ENCODE measurements at regions not wholly inside any gene's neighbourhood (a gene's known extent, or its start where the extent isn't known, plus 50 kb on each side); places are given as distances from the start of the nearest gene placed in this dataset.
"Not testable (repeated sequence)": the region's sequence is repeated elsewhere in the genome, so short reads cannot be mapped to it uniquely, and the experiment has no call there.

GRCh38 chrX:130555757-130556156 is 154.0 kb downstream of the RBMX2 start:
- DNase-seq (no peak), ATAC-seq (no peak)
- intact Hi-C loops (cut with DNase I): no loop called here
- Histone ChIP-seq H3K4me1 (no peaks in the 10 kb centered on the region), H3K4me3 (no peak overlapping the region), H3K27ac (no peak overlapping the region), H3K36me3 (no peaks in the 10 kb centered on the region), H3K9me3 (no peaks in the 10 kb centered on the region), H3K27me3 (no peaks in the 10 kb centered on the region)
- TF ChIP-seq CTCF (IDR thresholded peaks at IDR 0.05): no peak

GRCh38 chrX:130556951-130557350 is 155.2 kb downstream of the RBMX2 start:
- Histone ChIP-seq H3K9me3 (no peaks in the 10 kb centered on the region), H3K36me3 (no peaks in the 10 kb centered on the region)
- no peak for TF ChIP-seq CTCF (IDR thresholded peaks at IDR 0.05)

GRCh38 chrX:130560544-130560943 is 158.8 kb downstream of the RBMX2 start:
- TF ChIP-seq CTCF (IDR thresholded peaks at IDR 0.05): no peak
- intact Hi-C loops (cut with DNase I): no loop called here
- Histone ChIP-seq H3K27ac (no peak overlapping the region), H3K27me3 (no peaks in the 10 kb centered on the region), H3K36me3 (no peaks in the 10 kb centered on the region), H3K4me3 (no peak overlapping the region), H3K4me1 (no peaks in the 10 kb centered on the region), H3K9me3 (no peaks in the 10 kb centered on the region)
- DNase-seq (no peak), ATAC-seq (no peak)

More at GRCh38 chrX:130556951-130557350, 155.2 kb downstream of the RBMX2 start:
- H3K27ac ChIP-seq: no peak overlapping the region
- DNase-seq (no peak), ATAC-seq (no peak)
- intact Hi-C loops (cut with DNase I): no loop called here
- H3K4me1 ChIP-seq: no peaks in the 10 kb centered on the region
- H3K4me3 ChIP-seq: no peak overlapping the region
- no peaks in the 10 kb centered on the region for H3K27me3 ChIP-seq

DNA sequence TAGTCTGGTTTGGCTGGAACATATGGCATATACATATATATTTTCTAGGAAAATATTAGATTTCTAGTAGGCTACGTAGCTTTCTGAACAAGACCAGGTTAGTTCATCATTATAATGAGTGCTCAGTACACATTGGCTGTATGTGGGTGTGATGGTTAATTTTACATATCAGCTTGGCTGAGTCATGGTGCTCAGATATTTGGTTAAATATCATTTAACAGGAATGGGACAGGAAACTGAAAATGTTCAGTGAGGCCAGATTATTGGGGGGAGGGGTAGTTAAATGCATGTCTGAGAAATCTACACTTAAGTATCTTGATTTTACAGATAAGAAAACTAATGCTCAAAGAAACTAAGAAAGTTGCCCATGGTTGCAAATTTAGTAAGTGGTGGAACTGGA is 160.1 kb downstream of the RBMX2 start:
- no peak for DNase-seq
- Histone ChIP-seq H3K27ac (no peak overlapping the region), H3K27me3 (no peaks in the 10 kb centered on the region), H3K9me3 (no peaks in the 10 kb centered on the region), H3K36me3 (no peaks in the 10 kb centered on the region), H3K4me3 (no peak overlapping the region), H3K4me1 (no peaks in the 10 kb centered on the region)
- TF ChIP-seq CTCF (IDR thresholded peaks at IDR 0.05): no peak
- intact Hi-C loops (cut with DNase I): no loop called here
- ATAC-seq: no peak

GRCh38 chrX:130563476-130563875 is 161.7 kb downstream of the RBMX2 start:
- Histone ChIP-seq H3K36me3 (no peaks in the 10 kb centered on the region), H3K4me1 (no peaks in the 10 kb centered on the region), H3K4me3 (no peak overlapping the region), H3K27ac (no peak overlapping the region), H3K27me3 (no peaks in the 10 kb centered on the region), H3K9me3 (no peaks in the 10 kb centered on the region)
- no peak for TF ChIP-seq CTCF (IDR thresholded peaks at IDR 0.05)
- ATAC-seq (no peak), DNase-seq (no peak)
- intact Hi-C loops (cut with DNase I): no loop called here

DNA sequence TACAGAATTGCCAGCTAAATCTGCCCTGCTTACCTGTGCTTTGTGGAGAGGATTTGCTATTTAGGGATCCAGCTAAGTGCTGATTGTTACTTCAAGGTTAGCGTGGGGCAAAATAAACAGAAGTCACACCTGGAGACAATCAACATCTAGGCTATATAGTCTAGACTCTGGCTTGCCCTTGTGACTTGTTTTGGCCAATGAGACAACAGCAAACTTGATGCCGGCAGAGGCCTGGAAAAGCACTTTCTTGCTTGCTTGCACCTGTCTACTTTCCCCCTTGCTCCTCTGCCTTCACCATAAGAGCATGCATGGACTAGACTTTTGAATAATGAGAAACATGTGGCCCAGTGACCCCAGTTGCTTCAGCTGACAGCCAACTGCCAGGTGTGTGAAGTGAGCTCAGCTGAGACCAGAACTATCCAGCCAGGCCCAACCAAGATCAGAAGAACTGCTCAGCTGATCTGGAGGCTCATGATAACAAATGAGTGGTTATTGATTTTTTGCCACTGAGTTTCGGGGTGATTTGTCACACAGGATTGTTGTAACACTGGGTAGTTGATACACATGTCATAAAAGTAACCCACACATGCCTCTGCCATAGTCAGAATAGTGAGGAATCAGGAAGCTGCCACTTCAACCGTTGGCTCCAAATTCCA is 164.4 kb downstream of the RBMX2 start:
- no peaks in the 10 kb centered on the region for H3K9me3 ChIP-seq
- ATAC-seq (no peak), DNase-seq (no peak)
- no peaks in the 10 kb centered on the region for H3K4me1 ChIP-seq
- H3K4me3 ChIP-seq: no peak overlapping the region
- H3K27ac ChIP-seq: no peak overlapping the region
- intact Hi-C loops (cut with DNase I): no loop called here
- no peaks in the 10 kb centered on the region for H3K36me3 ChIP-seq
- no peak for TF ChIP-seq CTCF (IDR thresholded peaks at IDR 0.05)
- H3K27me3 ChIP-seq: no peaks in the 10 kb centered on the region

- H3K4me3 ChIP-seq; H3K4me1 ChIP-seq; H3K27ac ChIP-seq; H3K9me3 ChIP-seq; H3K27me3 ChIP-seq; H3K36me3 ChIP-seq; DNase-seq; ATAC-seq; intact Hi-C loops (cut with DNase I): not testable (repeated sequence)
Observed at GRCh38 chrX:130573030-130573429, 171.2 kb downstream of the RBMX2 start.

All from upper lobe of right lung (tissue), 1 donor.